ENCODE measurements at regions not wholly inside any gene's neighbourhood (a gene's known extent, or its start where the extent isn't known, plus 50 kb on each side); places are given as distances from the start of the nearest gene placed in this dataset.

GRCh38 chr14:106215229-106215628 lies 688.8 kb downstream of the TMEM121 start:
- peaks cover 0 to 15% (median 0%) of the 10 kb centered on the region in 4 donors for H3K9me3 ChIP-seq (ENCODE audit: control insufficient read depth in 4 of 4, insufficient read depth in 3 of 4, low read length in 3 of 4)
- DNase-seq = no peak
- no peak overlapping the region for H3K27ac ChIP-seq (ENCODE audit: low read depth in 1 of 2, low read length in 1 of 2)
- H3K4me1 ChIP-seq (ENCODE audit: control insufficient read depth in 5 of 5, insufficient read depth in 5 of 5, low read length in 5 of 5) = no peaks in the 10 kb centered on the region
- no peaks in the 10 kb centered on the region for H3K27me3 ChIP-seq (ENCODE audit: control insufficient read depth in 3 of 3, insufficient read depth in 3 of 3, low read length in 2 of 3)
- H3K36me3 ChIP-seq (ENCODE audit: control insufficient read depth in 4 of 4, insufficient read depth in 4 of 4, low read length in 4 of 4) = no peaks in the 10 kb centered on the region
- WGBS, 2 donors = 37 to 49% methylated on average over 2 of the region's 2 CpGs
- no peak for TF ChIP-seq CTCF (IDR thresholded peaks at IDR 0.05; ENCODE audit: control extremely low read depth, extremely low read depth)
- no peak overlapping the region for H3K9ac ChIP-seq (ENCODE audit: insufficient read depth in 1 of 2, low read length in 2 of 2)
- no peak for ATAC-seq (ENCODE audit: insufficient read depth, low FRiP score)
- H3K4me3 ChIP-seq = no peak overlapping the region

- no peaks in the 10 kb centered on the region for H3K36me3 ChIP-seq (ENCODE audit: control insufficient read depth in 4 of 4, insufficient read depth in 4 of 4, low read length in 4 of 4)
- no peak for TF ChIP-seq CTCF (IDR thresholded peaks at IDR 0.05; ENCODE audit: control extremely low read depth, extremely low read depth)
- ATAC-seq (ENCODE audit: insufficient read depth, low FRiP score) = no peak
- no peak overlapping the region for H3K9ac ChIP-seq (ENCODE audit: insufficient read depth in 1 of 2, low read length in 2 of 2)
- H3K9me3 ChIP-seq (ENCODE audit: control insufficient read depth in 4 of 4, insufficient read depth in 3 of 4, low read length in 3 of 4) = peaks cover 0 to 13% (median 0%) of the 10 kb centered on the region in 4 donors
- no peak for DNase-seq
- no peak overlapping the region for H3K4me3 ChIP-seq
- WGBS, 2 donors = 75 to 82% methylated on average over 1 of the region's 1 CpG
- no peak overlapping the region for H3K27ac ChIP-seq (ENCODE audit: low read depth in 1 of 2, low read length in 1 of 2)
- H3K4me1 ChIP-seq (ENCODE audit: control insufficient read depth in 5 of 5, insufficient read depth in 5 of 5, low read length in 5 of 5) = no peaks in the 10 kb centered on the region
- H3K27me3 ChIP-seq (ENCODE audit: control insufficient read depth in 3 of 3, insufficient read depth in 3 of 3, low read length in 2 of 3) = no peaks in the 10 kb centered on the region
These were observed 690.3 kb downstream of the TMEM121 start for GRCh38 chr14:106216679-106217078.

- no peak for ATAC-seq (ENCODE audit: insufficient read depth, low FRiP score)
- H3K9me3 ChIP-seq (ENCODE audit: control insufficient read depth in 4 of 4, insufficient read depth in 3 of 4, low read length in 3 of 4) = peaks cover 0 to 13% (median 0%) of the 10 kb centered on the region in 4 donors
- WGBS, 2 donors = 13 to 34% methylated on average over 5 of the region's 5 CpGs
These were observed 691.8 kb downstream of the TMEM121 start for GRCh38 chr14:106218174-106218573.

More at GRCh38 chr14:106218174-106218573, 691.8 kb downstream of the TMEM121 start:
- no peak for TF ChIP-seq CTCF (IDR thresholded peaks at IDR 0.05; ENCODE audit: control extremely low read depth, extremely low read depth)
- no peaks in the 10 kb centered on the region for H3K27me3 ChIP-seq (ENCODE audit: control insufficient read depth in 3 of 3, insufficient read depth in 3 of 3, low read length in 2 of 3)
- H3K9ac ChIP-seq (ENCODE audit: insufficient read depth in 1 of 2, low read length in 2 of 2) = no peak overlapping the region
- no peak for DNase-seq
- no peak overlapping the region for H3K27ac ChIP-seq (ENCODE audit: low read depth in 1 of 2, low read length in 1 of 2)
- no peak overlapping the region for H3K4me3 ChIP-seq
- H3K36me3 ChIP-seq (ENCODE audit: control insufficient read depth in 4 of 4, insufficient read depth in 4 of 4, low read length in 4 of 4) = no peaks in the 10 kb centered on the region
- no peaks in the 10 kb centered on the region for H3K4me1 ChIP-seq (ENCODE audit: control insufficient read depth in 5 of 5, insufficient read depth in 5 of 5, low read length in 5 of 5)
